ENCODE measurements at regions not wholly inside any gene's neighbourhood (a gene's known extent, or its start where the extent isn't known, plus 50 kb on each side); places are given as distances from the start of the nearest gene placed in this dataset.

- H3K4me3 ChIP-seq (replicated peaks in 1 of 3; ENCODE audit: insufficient read depth in 1 of 3, low read depth in 2 of 3, low read length in 3 of 3) = no peak overlapping the region
- ATAC-seq (no peak), FAIRE-seq (no peak), DNase-seq (ENCODE audit: low spot score) (no peak)
- no peaks in the 10 kb centered on the region for H3K36me3 ChIP-seq (replicated peaks in 1 of 2; ENCODE audit: control insufficient read depth in 1 of 2, insufficient read depth in 2 of 2, low read length in 2 of 2)
- no peak overlapping the region for H3K9ac ChIP-seq (ENCODE audit: insufficient read depth, low read depth, low read length)
- H4K20me1 ChIP-seq (ENCODE audit: insufficient read depth, low read length) = no peaks in the 10 kb centered on the region
- POLR2A ChIA-PET = no interaction called here
- CTCF ChIA-PET (ENCODE audit: low intra/inter-chr PET ratio, low total read pairs) = no interaction called here
- H3K27me3 ChIP-seq (ENCODE audit: control insufficient read depth in 1 of 2, insufficient read depth in 2 of 2, low read length in 2 of 2) = no peaks in the 10 kb centered on the region
- H2AFZ ChIP-seq (ENCODE audit: low read length) = no peak overlapping the region
- H3K9me3 ChIP-seq (ENCODE audit: low read length) = no peaks in the 10 kb centered on the region
- no peak for TF ChIP-seq ZNF260 (CRISPR knock-in tag; IDR thresholded peaks at IDR 0.05; ENCODE audit: borderline replicate concordance, low read depth)
- no peak for TF ChIP-seq FOSL2 (CRISPR knock-in tag; IDR thresholded peaks at IDR 0.05)
- TF ChIP-seq SMAD3 (CRISPR knock-in tag; IDR thresholded peaks at IDR 0.05) = no peak
- no peak for TF ChIP-seq ELK4 (CRISPR knock-in tag; IDR thresholded peaks at IDR 0.05; ENCODE audit: borderline replicate concordance)
- TF ChIP-seq STAT5B (CRISPR knock-in tag; IDR thresholded peaks at IDR 0.05) = no peak
- TF ChIP-seq CBX1 (IDR thresholded peaks at IDR 0.05; ENCODE audit: low read depth) = no peak
- TF ChIP-seq LRRFIP1 (CRISPR knock-in tag; conservative IDR thresholded peaks at IDR 0.05) = no peak
- no peak for TF ChIP-seq PRMT3 (CRISPR knock-in tag; IDR thresholded peaks at IDR 0.05; ENCODE audit: borderline replicate concordance, low read depth)
- TF ChIP-seq YY1 (IDR thresholded peaks at IDR 0.05; ENCODE audit: insufficient read depth, insufficient replicate concordance, low read depth, low read length) = no peak
- no peak for TF ChIP-seq ZNF264 (CRISPR knock-in tag; IDR thresholded peaks at IDR 0.05)
- TF ChIP-seq, protein P1, sequence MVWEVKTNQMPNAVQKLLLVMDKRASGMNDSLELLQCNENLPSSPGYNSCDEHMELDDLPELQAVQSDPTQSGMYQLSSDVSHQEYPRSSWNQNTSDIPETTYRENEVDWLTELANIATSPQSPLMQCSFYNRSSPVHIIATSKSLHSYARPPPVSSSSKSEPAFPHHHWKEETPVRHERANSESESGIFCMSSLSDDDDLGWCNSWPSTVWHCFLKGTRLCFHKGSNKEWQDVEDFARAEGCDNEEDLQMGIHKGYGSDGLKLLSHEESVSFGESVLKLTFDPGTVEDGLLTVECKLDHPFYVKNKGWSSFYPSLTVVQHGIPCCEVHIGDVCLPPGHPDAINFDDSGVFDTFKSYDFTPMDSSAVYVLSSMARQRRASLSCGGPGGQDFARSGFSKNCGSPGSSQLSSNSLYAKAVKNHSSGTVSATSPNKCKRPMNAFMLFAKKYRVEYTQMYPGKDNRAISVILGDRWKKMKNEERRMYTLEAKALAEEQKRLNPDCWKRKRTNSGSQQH (CRISPR knock-in tag; IDR thresholded peaks at IDR 0.05; ENCODE audit: low read depth) = no peak
- TF ChIP-seq SP1 (IDR thresholded peaks at IDR 0.05) = no peak
- TF ChIP-seq SP1 (CRISPR knock-in tag; IDR thresholded peaks at IDR 0.05) = no peak
- TF ChIP-seq, protein P2, sequence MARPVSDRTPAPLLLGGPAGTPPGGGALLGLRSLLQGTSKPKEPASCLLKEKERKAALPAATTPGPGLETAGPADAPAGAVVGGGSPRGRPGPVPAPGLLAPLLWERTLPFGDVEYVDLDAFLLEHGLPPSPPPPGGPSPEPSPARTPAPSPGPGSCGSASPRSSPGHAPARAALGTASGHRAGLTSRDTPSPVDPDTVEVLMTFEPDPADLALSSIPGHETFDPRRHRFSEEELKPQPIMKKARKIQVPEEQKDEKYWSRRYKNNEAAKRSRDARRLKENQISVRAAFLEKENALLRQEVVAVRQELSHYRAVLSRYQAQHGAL (CRISPR knock-in tag; IDR thresholded peaks at IDR 0.05; ENCODE audit: not compliant biosample characterization) = no peak
- no peak for TF ChIP-seq KDM4B (CRISPR knock-in tag; IDR thresholded peaks at IDR 0.05)
- no peak overlapping the region for H3K4me2 ChIP-seq (ENCODE audit: low read depth, low read length)
- no peaks in the 10 kb centered on the region for H3K4me1 ChIP-seq (ENCODE audit: insufficient read depth, low read length)
- H3K27ac ChIP-seq (ENCODE audit: extremely low read length, insufficient read depth, low read length) = no peak overlapping the region
- no TSS peak for BruUV-seq (replicated peaks)
- no peaks in the 10 kb centered on the region for H3K79me2 ChIP-seq (ENCODE audit: insufficient read depth, low read length)
- intact Hi-C loops (cut with micrococcal nuclease; ENCODE audit: unreplicated experiment) (no loop called here), in situ Hi-C loops (cut with HindIII; ENCODE audit: extremely low pct_ligation_motif_present, low pct_unique_long_range_greater_than_20kb) (no loop called here)
These were observed 196.3 kb downstream of the PALM2AKAP2 start for GRCh38 chr9:109976303-109976702.
